ENCODE measurements at regions not wholly inside any gene's neighbourhood (a gene's known extent, or its start where the extent isn't known, plus 50 kb on each side); places are given as distances from the start of the nearest gene placed in this dataset.

- TF ChIP-seq, protein P1, sequence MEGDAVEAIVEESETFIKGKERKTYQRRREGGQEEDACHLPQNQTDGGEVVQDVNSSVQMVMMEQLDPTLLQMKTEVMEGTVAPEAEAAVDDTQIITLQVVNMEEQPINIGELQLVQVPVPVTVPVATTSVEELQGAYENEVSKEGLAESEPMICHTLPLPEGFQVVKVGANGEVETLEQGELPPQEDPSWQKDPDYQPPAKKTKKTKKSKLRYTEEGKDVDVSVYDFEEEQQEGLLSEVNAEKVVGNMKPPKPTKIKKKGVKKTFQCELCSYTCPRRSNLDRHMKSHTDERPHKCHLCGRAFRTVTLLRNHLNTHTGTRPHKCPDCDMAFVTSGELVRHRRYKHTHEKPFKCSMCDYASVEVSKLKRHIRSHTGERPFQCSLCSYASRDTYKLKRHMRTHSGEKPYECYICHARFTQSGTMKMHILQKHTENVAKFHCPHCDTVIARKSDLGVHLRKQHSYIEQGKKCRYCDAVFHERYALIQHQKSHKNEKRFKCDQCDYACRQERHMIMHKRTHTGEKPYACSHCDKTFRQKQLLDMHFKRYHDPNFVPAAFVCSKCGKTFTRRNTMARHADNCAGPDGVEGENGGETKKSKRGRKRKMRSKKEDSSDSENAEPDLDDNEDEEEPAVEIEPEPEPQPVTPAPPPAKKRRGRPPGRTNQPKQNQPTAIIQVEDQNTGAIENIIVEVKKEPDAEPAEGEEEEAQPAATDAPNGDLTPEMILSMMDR (conservative IDR thresholded peaks at IDR 0.05; ENCODE audit: low read length), result no peak
- TF ChIP-seq EZH2phosphoT487 (IDR thresholded peaks at IDR 0.05; ENCODE audit: borderline replicate concordance, low read depth, low read length), result no peak
These were observed 1732.5 kb upstream of the RAG2 start for GRCh38 chr11:38330578-38330977.

All from OCI-LY7 (cell line).